GM12878 (cell line): ENCODE measurements at regions not wholly inside any gene's neighbourhood (a gene's known extent, or its start where the extent isn't known, plus 50 kb on each side); places are given as distances from the start of the nearest gene placed in this dataset.

Experiments used
- ATAC-seq: fragments of 200-7000 bp; cut with Tn5 transposase; 3 replicates; pipeline ENCODE4 v1.9.1; 2020; ENCODE audit warnings: mild to moderate bottlenecking, moderate library complexity
- BruUV-seq: library from RNA; stranded (reverse); fragments of 400-500 nt; replicated peaks from 2 replicates; lab custom pipeline; 2021; lab: Mats Ljungman, UMichigan
- CTCF ChIA-PET: fragments of 300-600 bp; sonication (Branson Sonifier 250); formaldehyde crosslinking; extraction: SDS; loops from one replicate; lab custom pipeline; 2021; ENCODE audit warnings: inconsistent platforms; lab: Yijun Ruan, JAX
- POLR2A ChIA-PET: fragments of 350-600 bp; formaldehyde crosslinking; extraction: SDS; loops from one replicate; lab custom pipeline; 2021; ENCODE audit warnings: inconsistent platforms; lab: Charles Lee
- RAD21 ChIA-PET: fragments of 300-600 bp; sonication (Branson Sonifier 250); formaldehyde crosslinking; loops from one replicate; lab custom pipeline; 2023; ENCODE audit warnings: antibody characterized with exemption; ENCODE audit not compliant: unreplicated experiment; lab: Charles Lee
- SMC1A ChIA-PET: fragments of 300-600 bp; sonication (Branson Sonifier 250); formaldehyde crosslinking; loops from one replicate; lab custom pipeline; 2023; ENCODE audit not compliant: unreplicated experiment, uncharacterized antibody; lab: Charles Lee
- DNase-seq: peaks from one replicate; pipeline ENCODE4 v3.0.0-alpha.2; 2011; ENCODE audit warnings: low read depth, low spot score
- FAIRE-seq: peaks from 3 replicates; lab custom pipeline; 2011; peaks lifted over from hg19 to GRCh38; lab: Jason Lieb, UNC
- H2AFZ ChIP-seq: 2 replicates; pipeline ENCODE4 v1.6.0; 2011; ENCODE audit warnings: low read depth, low read length, control low read depth; ENCODE audit not compliant: control insufficient read depth
- H3K27ac ChIP-seq: 2 replicates; pipeline ENCODE4 v1.5.1; 2011; ENCODE audit warnings: control low read depth; ENCODE audit not compliant: control insufficient read depth, insufficient read depth
- H3K27me3 ChIP-seq, 2 experiments: replicated peaks in 1 of 2; 2 replicates each; pipeline versions ENCODE4 v1.6.0 to v1.6.1; 2011; ENCODE audit warnings: low read length in 1 of 2; ENCODE audit not compliant: control insufficient read depth in 2 of 2, insufficient read depth in 2 of 2
- H3K36me3 ChIP-seq, 2 experiments: 2 replicates each; pipeline ENCODE4 v1.5.1; 2011; ENCODE audit warnings: low read length in 1 of 2; ENCODE audit not compliant: control insufficient read depth in 2 of 2, insufficient read depth in 2 of 2
- H3K4me1 ChIP-seq: 2 replicates; pipeline ENCODE4 v1.6.1; 2011; ENCODE audit warnings: mild to moderate bottlenecking, low read length, moderate library complexity, mixed read lengths; ENCODE audit not compliant: control insufficient read depth, insufficient read depth
- H3K4me2 ChIP-seq: 2 replicates; pipeline ENCODE4 v1.6.0; 2011; ENCODE audit warnings: control low read depth; ENCODE audit not compliant: control insufficient read depth, insufficient read depth
- H3K4me3 ChIP-seq: fragments of 200-600 bp; sonication (generic); 2 replicates; pipeline ENCODE4 v1.5.1; 2016
- H3K79me2 ChIP-seq: 2 replicates; pipeline ENCODE4 v1.6.0; 2011; ENCODE audit warnings: low read length; ENCODE audit not compliant: control insufficient read depth, insufficient read depth
- H3K9ac ChIP-seq: 2 replicates; pipeline ENCODE4 v1.8.0; 2011; ENCODE audit warnings: low read length, control low read depth, mixed read lengths; ENCODE audit not compliant: control insufficient read depth, insufficient read depth
- H3K9me3 ChIP-seq: replicated peaks from 3 replicates; pipeline ENCODE4 v1.5.1; 2011; ENCODE audit warnings: mild to moderate bottlenecking, low read length; ENCODE audit not compliant: control insufficient read depth, insufficient read depth
- H4K20me1 ChIP-seq: 2 replicates; pipeline ENCODE4 v1.6.0; 2011; ENCODE audit not compliant: control insufficient read depth, insufficient read depth
- BHLHE40 ChIP-seq, 2 experiments: fragments of 450-650 bp in 1 of 2; IDR thresholded peaks; 2 replicates each; pipeline ENCODE4 v1.6.1; 2011 to 2017; ENCODE audit warnings: low read depth in 2 of 2, borderline replicate concordance in 1 of 2, improper control_type of control experiment in 1 of 2, low read length in 1 of 2, mild to moderate bottlenecking in 1 of 2
- EP300 ChIP-seq, 2 experiments: fragments of 150-350 bp in 1 of 2; IDR thresholded peaks; 2 replicates each; pipeline ENCODE4 v1.6.1; 2011 to 2012; ENCODE audit warnings: low read depth in 2 of 2, low read length in 2 of 2, borderline replicate concordance in 1 of 2, improper control_type of control experiment in 1 of 2, inconsistent platforms in 1 of 2; ENCODE audit not compliant: control insufficient read depth in 1 of 2
- IRF3 ChIP-seq: fragments of 450-650 bp; IDR thresholded peaks from 2 replicates; pipeline ENCODE4 v1.6.1; 2014; ENCODE audit warnings: mild to moderate bottlenecking
- LARP7 ChIP-seq: fragments of 450-650 bp; IDR thresholded peaks from 2 replicates; pipeline ENCODE4 v1.6.1; 2017; ENCODE audit warnings: mild to moderate bottlenecking
- MYC ChIP-seq: IDR thresholded peaks from 2 replicates; pipeline ENCODE4 v1.6.1; 2011; ENCODE audit warnings: mild to moderate bottlenecking, low read length, moderate library complexity, inconsistent platforms; ENCODE audit not compliant: insufficient read depth, insufficient replicate concordance, insufficient read length, severe bottlenecking
- NFYB ChIP-seq: IDR thresholded peaks from 2 replicates; pipeline ENCODE4 v1.6.1; 2011; ENCODE audit warnings: low read depth, mild to moderate bottlenecking, low read length, improper control_type of control experiment, moderate library complexity; ENCODE audit not compliant: insufficient read depth
- NR2C1 ChIP-seq: fragments of 450-650 bp; IDR thresholded peaks from 2 replicates; pipeline ENCODE4 v1.6.1; 2017; ENCODE audit warnings: antibody characterized with exemption, mild to moderate bottlenecking, moderate library complexity
- NRF1 ChIP-seq: conservative IDR thresholded peaks from 2 replicates; pipeline ENCODE4 v1.6.1; 2011; ENCODE audit warnings: mild to moderate bottlenecking, low read depth, low read length, improper control_type of control experiment
- PAX5 ChIP-seq: IDR thresholded peaks from 2 replicates; pipeline ENCODE4 v1.6.1; 2011; ENCODE audit warnings: low read depth, low read length, borderline replicate concordance
- POU2F2 ChIP-seq: IDR thresholded peaks from 3 replicates; pipeline ENCODE4 v1.6.1; 2011; ENCODE audit warnings: low read depth, mild to moderate bottlenecking, low read length, borderline replicate concordance
- RCOR1 ChIP-seq: conservative IDR thresholded peaks from 2 replicates; pipeline ENCODE4 v1.6.1; 2012; ENCODE audit warnings: low read depth, low read length, improper control_type of control experiment
- RFX5 ChIP-seq: IDR thresholded peaks from 2 replicates; pipeline ENCODE4 v1.6.1; 2011; ENCODE audit warnings: low read depth, low read length, improper control_type of control experiment
- SREBF1 ChIP-seq: IDR thresholded peaks from 2 replicates; pipeline ENCODE4 v1.6.1; 2012; ENCODE audit warnings: mild to moderate bottlenecking, low read length
- STAT1 ChIP-seq: fragments of 450-650 bp; conservative IDR thresholded peaks from 2 replicates; pipeline ENCODE4 v1.6.1; 2014; ENCODE audit warnings: antibody characterized with exemption, mild to moderate bottlenecking
- TAF1 ChIP-seq: IDR thresholded peaks from 2 replicates; pipeline ENCODE4 v1.6.1; 2011; ENCODE audit warnings: mild to moderate bottlenecking, low read depth, low read length, borderline replicate concordance
- YY1 ChIP-seq: IDR thresholded peaks from 2 replicates; pipeline ENCODE4 v1.6.1; 2011; ENCODE audit warnings: low read depth, mild to moderate bottlenecking, low read length
- ZNF24 ChIP-seq: fragments of 450-650 bp; IDR thresholded peaks from 2 replicates; pipeline ENCODE4 v1.6.1; 2017; ENCODE audit warnings: antibody characterized with exemption, mild to moderate bottlenecking
- ZZZ3 ChIP-seq: IDR thresholded peaks from 2 replicates; pipeline ENCODE4 v1.6.1; 2011; ENCODE audit warnings: low read depth; ENCODE audit not compliant: control insufficient read depth, insufficient read length
- WGBS: methylation state at CpG from one replicate; pipeline ENCODE4 v1.1.6; 2016; ENCODE audit warnings: low lambda C conversion rate; ENCODE audit not compliant: insufficient replicate concordance, insufficient coverage; ENCODE audit errors: missing lambda C conversion rate; 5-methylcytosine and 5-hydroxymethylcytosine counted together
- in situ Hi-C: fragments of 300-500 bp; cut with MboI; formaldehyde crosslinking; loops from 9 replicates; pipeline ENCODE4 v1.14.3; 2018; ENCODE audit warnings: mixed read lengths
- intact Hi-C: fragments of 100-400 bp; cut with micrococcal nuclease; formaldehyde crosslinking; loops from one replicate; pipeline ENCODE4 v1.14.2; 2022; ENCODE audit not compliant: unreplicated experiment
- TF ChIP-seq, protein P1 (sequence below): fragments of 150-350 bp; IDR thresholded peaks from 2 replicates; pipeline ENCODE4 v1.6.1; 2016; ENCODE audit warnings: low read depth, low read length

DNA sequence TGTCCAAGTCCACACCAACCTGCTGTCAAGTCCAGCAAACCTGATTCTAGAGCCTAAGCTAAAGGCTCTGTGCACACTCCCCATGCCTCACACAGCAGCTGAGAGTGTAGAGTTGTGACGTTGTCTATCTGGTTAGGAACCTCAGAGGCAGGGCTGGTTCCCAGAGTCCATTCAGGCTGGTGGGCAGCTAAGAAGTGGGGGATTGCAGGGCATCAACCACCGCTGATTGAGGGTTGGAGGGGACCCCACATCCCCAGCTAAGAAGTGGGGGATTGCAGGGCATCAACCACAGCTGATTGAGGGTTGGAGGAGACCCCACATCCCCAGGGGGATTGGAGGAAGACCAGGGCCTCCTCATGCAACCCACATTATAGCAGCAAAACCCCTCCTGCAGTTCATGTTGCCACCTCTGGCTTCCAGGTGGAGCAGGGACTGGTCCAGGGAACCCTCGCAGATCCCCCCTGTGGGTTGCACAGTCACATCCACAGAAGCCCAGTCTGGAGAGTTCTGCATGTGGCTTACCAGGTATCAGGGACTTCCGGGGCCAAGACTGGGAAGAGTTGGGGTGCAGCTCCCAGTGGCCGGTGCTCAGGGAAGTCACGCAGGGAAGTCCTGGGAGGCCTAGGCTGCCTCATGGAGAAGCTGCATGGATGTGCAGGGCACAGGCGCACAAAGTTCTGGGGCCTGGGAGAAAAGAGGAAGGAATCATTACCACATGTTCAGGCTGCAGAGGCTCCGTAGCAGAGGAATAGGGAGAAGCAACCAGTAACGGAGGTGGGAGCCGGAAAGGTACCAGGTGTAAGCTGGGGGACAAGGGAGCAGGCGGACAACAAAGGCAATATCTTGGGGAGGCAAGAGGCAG is 71.4 kb upstream of the PCSK6 start:
- Histone ChIP-seq H3K79me2 (no peaks in the 10 kb centered on the region), H2AFZ (no peak overlapping the region), H3K4me2 (no peak overlapping the region), H3K36me3 (no peaks in the 10 kb centered on the region), H3K4me1 (no peaks in the 10 kb centered on the region), H3K9ac (no peak overlapping the region), H3K9me3 (no peaks in the 10 kb centered on the region), H3K27me3 (peaks cover 0 to 2% of the 10 kb centered on the region in 2 experiments; a peak in 3 of 4 replicates), H4K20me1 (no peaks in the 10 kb centered on the region), H3K27ac (no peak overlapping the region), H3K4me3 (no peak overlapping the region)
- FAIRE-seq, result no peak
- DNase-seq, result no peak
- BruUV-seq, result no TSS peak
- CTCF ChIA-PET, result no interaction called here
- RAD21 ChIA-PET, result no interaction called here
- POLR2A ChIA-PET, result no interaction called here
- in situ Hi-C loops, result no loop called here
- no peak for ATAC-seq
- SMC1A ChIA-PET, result no interaction called here
- WGBS, result 57% methylated on average over 11 of the region's 11 CpGs
- intact Hi-C loops, result no loop called here
- no peak for TF ChIP-seq NR2C1
- TF ChIP-seq RCOR1, result no peak
- no peak for TF ChIP-seq TAF1
- no peak for TF ChIP-seq RFX5
- TF ChIP-seq, protein P1, sequence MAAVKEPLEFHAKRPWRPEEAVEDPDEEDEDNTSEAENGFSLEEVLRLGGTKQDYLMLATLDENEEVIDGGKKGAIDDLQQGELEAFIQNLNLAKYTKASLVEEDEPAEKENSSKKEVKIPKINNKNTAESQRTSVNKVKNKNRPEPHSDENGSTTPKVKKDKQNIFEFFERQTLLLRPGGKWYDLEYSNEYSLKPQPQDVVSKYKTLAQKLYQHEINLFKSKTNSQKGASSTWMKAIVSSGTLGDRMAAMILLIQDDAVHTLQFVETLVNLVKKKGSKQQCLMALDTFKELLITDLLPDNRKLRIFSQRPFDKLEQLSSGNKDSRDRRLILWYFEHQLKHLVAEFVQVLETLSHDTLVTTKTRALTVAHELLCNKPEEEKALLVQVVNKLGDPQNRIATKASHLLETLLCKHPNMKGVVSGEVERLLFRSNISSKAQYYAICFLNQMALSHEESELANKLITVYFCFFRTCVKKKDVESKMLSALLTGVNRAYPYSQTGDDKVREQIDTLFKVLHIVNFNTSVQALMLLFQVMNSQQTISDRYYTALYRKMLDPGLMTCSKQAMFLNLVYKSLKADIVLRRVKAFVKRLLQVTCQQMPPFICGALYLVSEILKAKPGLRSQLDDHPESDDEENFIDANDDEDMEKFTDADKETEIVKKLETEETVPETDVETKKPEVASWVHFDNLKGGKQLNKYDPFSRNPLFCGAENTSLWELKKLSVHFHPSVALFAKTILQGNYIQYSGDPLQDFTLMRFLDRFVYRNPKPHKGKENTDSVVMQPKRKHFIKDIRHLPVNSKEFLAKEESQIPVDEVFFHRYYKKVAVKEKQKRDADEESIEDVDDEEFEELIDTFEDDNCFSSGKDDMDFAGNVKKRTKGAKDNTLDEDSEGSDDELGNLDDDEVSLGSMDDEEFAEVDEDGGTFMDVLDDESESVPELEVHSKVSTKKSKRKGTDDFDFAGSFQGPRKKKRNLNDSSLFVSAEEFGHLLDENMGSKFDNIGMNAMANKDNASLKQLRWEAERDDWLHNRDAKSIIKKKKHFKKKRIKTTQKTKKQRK, result no peak
- no peak for TF ChIP-seq IRF3
- no peak for TF ChIP-seq PAX5
- no peak for TF ChIP-seq ZZZ3
- TF ChIP-seq BHLHE40 (IDR thresholded peaks at IDR 0.05; ENCODE audit: borderline replicate concordance in 1 of 2, low read depth in 2 of 2, low read length in 1 of 2), result no peak
- TF ChIP-seq EP300 (IDR thresholded peaks at IDR 0.05; ENCODE audit: borderline replicate concordance in 1 of 2, control insufficient read depth in 1 of 2, low read depth in 2 of 2, low read length in 2 of 2), result no peak
- TF ChIP-seq MYC, result no peak
- TF ChIP-seq LARP7, result no peak
- TF ChIP-seq POU2F2, result no peak
- no peak for TF ChIP-seq SREBF1
- TF ChIP-seq NRF1, result no peak
- no peak for TF ChIP-seq ZNF24
- no peak for TF ChIP-seq NFYB
- TF ChIP-seq YY1, result no peak
- no peak for TF ChIP-seq STAT1
